ENCODE measurements at regions not wholly inside any gene's neighbourhood (a gene's known extent, or its start where the extent isn't known, plus 50 kb on each side); places are given as distances from the start of the nearest gene placed in this dataset.

DNA sequence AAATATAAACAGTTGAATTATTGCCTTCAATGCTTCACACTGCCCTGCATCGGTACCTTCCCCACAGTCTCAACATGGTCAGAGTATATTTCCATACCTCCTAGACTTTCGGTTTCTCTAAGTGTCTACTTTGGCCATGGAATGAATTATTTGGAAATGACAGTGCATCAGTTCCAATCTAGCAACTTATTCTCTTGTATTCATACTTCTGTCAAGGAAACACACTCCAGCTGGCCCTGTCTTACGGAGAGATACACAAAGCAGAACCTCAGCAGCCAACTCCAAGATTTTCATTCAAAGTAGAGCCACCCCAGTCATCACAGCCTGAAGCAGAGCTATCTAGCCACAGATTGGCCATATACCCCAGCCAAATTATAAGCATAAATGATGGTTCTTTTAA, 518.4 kb upstream of the UBE2E2 start:
- H3K4ac ChIP-seq (replicated peaks; ENCODE audit: insufficient read length, low read depth, low read length), result no peak overlapping the region
- H3K36me3 ChIP-seq (ENCODE audit: control insufficient read depth in 2 of 4, insufficient read depth in 4 of 4, low read length in 3 of 4), result no peaks in the 10 kb centered on the region
- H4K20me1 ChIP-seq (replicated peaks in 1 of 2; ENCODE audit: control insufficient read depth in 1 of 2, insufficient read depth in 2 of 2, low read length in 2 of 2), result no peaks in the 10 kb centered on the region
- H2BK15ac ChIP-seq (ENCODE audit: low read length), result no peak overlapping the region
- H2BK20ac ChIP-seq (ENCODE audit: low read length), result no peak overlapping the region
- no peaks in the 10 kb centered on the region for H3K79me1 ChIP-seq (ENCODE audit: low read depth, low read length)
- H3K56ac ChIP-seq (replicated peaks; ENCODE audit: insufficient read length, low read depth, low read length), result no peak overlapping the region
- no peak for DNase-seq (ENCODE audit: low read depth in 1 of 2, low spot score in 2 of 2)
- H2AK5ac ChIP-seq (ENCODE audit: low read depth, low read length), result no peak overlapping the region
- H3K14ac ChIP-seq (ENCODE audit: insufficient read length), result no peak overlapping the region
- FAIRE-seq, result no peak
- H3K23ac ChIP-seq (ENCODE audit: insufficient read length), result no peak overlapping the region
- WGBS, 2 experiments (ENCODE audit: extremely low coverage in 1 of 2, insufficient coverage in 1 of 2, insufficient read length in 1 of 2, insufficient replicate concordance in 2 of 2, low coverage in 1 of 2, low lambda C conversion rate in 2 of 2, missing lambda C conversion rate in 1 of 2), result 59% methylated on average over 3 of the region's 3 CpGs; no CpG with 5 or more reads in 1 of the 2 experiments
- no peak overlapping the region for H3K27ac ChIP-seq (ENCODE audit: low read depth, low read length)
- no peak overlapping the region for H3K9ac ChIP-seq (replicated peaks in 1 of 4; ENCODE audit: extremely low read depth in 1 of 4, low read depth in 3 of 4, low read length in 3 of 4)
- no peak overlapping the region for H3K4me2 ChIP-seq (ENCODE audit: insufficient read depth in 1 of 2, low read depth in 2 of 2, low read length in 2 of 2)
- POLR2A ChIA-PET (ENCODE audit: partially characterized antibody), result no interaction called here
- no peak overlapping the region for H4K8ac ChIP-seq (ENCODE audit: extremely low read depth, insufficient read depth, low read length)
- CTCF ChIA-PET (ENCODE audit: partially characterized antibody), result interaction anchor here (1.6 kb wide), 1 partner anchor 121 kb away, joined by 14 read pairs; no protein-coding TSS in a partner anchor
- H2AFZ ChIP-seq (ENCODE audit: low read length), result no peak overlapping the region
- no peaks in the 10 kb centered on the region for H3K9me3 ChIP-seq (ENCODE audit: insufficient read depth in 2 of 2, low read depth in 1 of 2, low read length in 1 of 2)
- no peak overlapping the region for H4K5ac ChIP-seq (ENCODE audit: insufficient read length, low read depth, low read length)
- no peak overlapping the region for H4K91ac ChIP-seq (replicated peaks; ENCODE audit: insufficient read length, low read length)
- H3K23me2 ChIP-seq (ENCODE audit: low read depth, low read length), result no peaks in the 10 kb centered on the region
- H3K4me3 ChIP-seq (ENCODE audit: extremely low read depth in 1 of 4, insufficient read depth in 2 of 4, low read depth in 3 of 4, low read length in 4 of 4), result no peak overlapping the region
- H2BK12ac ChIP-seq (ENCODE audit: low read depth, low read length), result no peak overlapping the region
- no peaks in the 10 kb centered on the region for H3K27me3 ChIP-seq (replicated peaks in 1 of 4; ENCODE audit: control insufficient read depth in 3 of 4, extremely low read depth in 1 of 4, insufficient read depth in 3 of 4, low read length in 3 of 4)
- no peak overlapping the region for H2BK120ac ChIP-seq (replicated peaks; ENCODE audit: low read depth, low read length)
- H2BK5ac ChIP-seq (ENCODE audit: low read depth, low read length), result no peak overlapping the region
- no peaks in the 10 kb centered on the region for H3K79me2 ChIP-seq (ENCODE audit: control insufficient read depth in 1 of 2, insufficient read depth in 2 of 2, low read length in 2 of 2)
- TF ChIP-seq KDM4A (IDR thresholded peaks at IDR 0.05; ENCODE audit: low read depth, low read length, severe bottlenecking) (no peak), ASH2L (IDR thresholded peaks at IDR 0.05; ENCODE audit: low read length) (no peak), SIRT6 (IDR thresholded peaks at IDR 0.05; ENCODE audit: low read length) (no peak), BACH1 (IDR thresholded peaks at IDR 0.05; ENCODE audit: low read length) (no peak), EP300 (IDR thresholded peaks at IDR 0.05; ENCODE audit: borderline replicate concordance in 1 of 2, low read depth in 2 of 2, low read length in 2 of 2) (no peak)
- TF ChIP-seq, protein P1, sequence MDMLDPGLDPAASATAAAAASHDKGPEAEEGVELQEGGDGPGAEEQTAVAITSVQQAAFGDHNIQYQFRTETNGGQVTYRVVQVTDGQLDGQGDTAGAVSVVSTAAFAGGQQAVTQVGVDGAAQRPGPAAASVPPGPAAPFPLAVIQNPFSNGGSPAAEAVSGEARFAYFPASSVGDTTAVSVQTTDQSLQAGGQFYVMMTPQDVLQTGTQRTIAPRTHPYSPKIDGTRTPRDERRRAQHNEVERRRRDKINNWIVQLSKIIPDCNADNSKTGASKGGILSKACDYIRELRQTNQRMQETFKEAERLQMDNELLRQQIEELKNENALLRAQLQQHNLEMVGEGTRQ (IDR thresholded peaks at IDR 0.05; ENCODE audit: low read length), result no peak
- H3K18ac ChIP-seq (ENCODE audit: extremely low read depth, low read length), result no peak overlapping the region
- H3K4me1 ChIP-seq (replicated peaks in 1 of 4; ENCODE audit: control insufficient read depth in 3 of 4, insufficient read depth in 4 of 4, low read length in 3 of 4), result no peaks in the 10 kb centered on the region

All from H1 (cell line).